Gastroesophageal sphincter (tissue), 4 donors: ENCODE measurements at regions not wholly inside any gene's neighbourhood (a gene's known extent, or its start where the extent isn't known, plus 50 kb on each side); places are given as distances from the start of the nearest gene placed in this dataset.

Experiments
- ATAC-seq: fragments of 150-250 bp; one replicate; pipeline ENCODE4 v1.9.1; 2016; ENCODE audit warnings: mild to moderate bottlenecking, moderate library complexity
- H3K27ac ChIP-seq, 4 donors: fragments of 200-600 bp; sonication (generic) in 3 of 4; 1 replicate in 3 of 4; 2 replicates in 1 of 4; pipeline ENCODE4 v1.5.1; 2016 to 2019
- H3K27me3 ChIP-seq: fragments of 200-600 bp; sonication (generic); one replicate; pipeline ENCODE4 v1.5.1; 2019
- H3K36me3 ChIP-seq, 2 donors: fragments of 200-600 bp; sonication (generic); one replicate each; pipeline ENCODE4 v1.5.1; 2019; ENCODE audit warnings: control low read depth in 1 of 2
- H3K4me1 ChIP-seq, 3 donors: fragments of 200-600 bp; sonication (generic); 1 replicate in 2 of 3; 2 replicates in 1 of 3; pipeline ENCODE4 v1.5.1; 2016 to 2019; ENCODE audit warnings: control low read depth in 2 of 3
- H3K4me3 ChIP-seq, 2 donors: fragments of 200-600 bp; sonication (generic); one replicate each; pipeline ENCODE4 v1.5.1; 2019; ENCODE audit warnings: mild to moderate bottlenecking in 1 of 2, moderate library complexity in 1 of 2
- H3K9me3 ChIP-seq, 3 donors: fragments of 200-600 bp; sonication (generic); one replicate each; pipeline ENCODE4 v1.5.1; 2017 to 2019; ENCODE audit warnings: control low read depth in 2 of 3
- EP300 ChIP-seq: sonication (generic); formaldehyde crosslinking; IDR thresholded peaks from one replicate; pipeline ENCODE4 v1.6.1; 2017; ENCODE audit warnings: antibody characterized with exemption, mild to moderate bottlenecking
- POLR2A ChIP-seq, 2 donors: fragments of 450-650 bp; IDR thresholded peaks; one replicate each; pipeline ENCODE4 v1.6.1; 2017; ENCODE audit warnings: antibody characterized with exemption in 2 of 2, mild to moderate bottlenecking in 2 of 2, moderate library complexity in 1 of 2
- POLR2AphosphoS5 ChIP-seq: sonication (generic); formaldehyde crosslinking; IDR thresholded peaks from one replicate; pipeline ENCODE4 v1.6.1; 2017; ENCODE audit warnings: antibody characterized with exemption
- WGBS, 2 donors: methylation state at CpG; one replicate each; pipeline ENCODE4 v1.1.5; 2018; ENCODE audit warnings: low coverage in 1 of 2; 5-methylcytosine and 5-hydroxymethylcytosine counted together
- TF ChIP-seq, protein P1 (sequence below), 4 experiments: fragments of 200-600 bp in 2 of 4; fragments of 450-650 bp in 2 of 4; sonication (generic) in 1 of 4; IDR thresholded peaks; one replicate each; pipeline ENCODE4 v1.5.1; 2017 to 2019; ENCODE audit warnings: antibody characterized with exemption in 4 of 4, mild to moderate bottlenecking in 2 of 4, moderate library complexity in 2 of 4

DNA sequence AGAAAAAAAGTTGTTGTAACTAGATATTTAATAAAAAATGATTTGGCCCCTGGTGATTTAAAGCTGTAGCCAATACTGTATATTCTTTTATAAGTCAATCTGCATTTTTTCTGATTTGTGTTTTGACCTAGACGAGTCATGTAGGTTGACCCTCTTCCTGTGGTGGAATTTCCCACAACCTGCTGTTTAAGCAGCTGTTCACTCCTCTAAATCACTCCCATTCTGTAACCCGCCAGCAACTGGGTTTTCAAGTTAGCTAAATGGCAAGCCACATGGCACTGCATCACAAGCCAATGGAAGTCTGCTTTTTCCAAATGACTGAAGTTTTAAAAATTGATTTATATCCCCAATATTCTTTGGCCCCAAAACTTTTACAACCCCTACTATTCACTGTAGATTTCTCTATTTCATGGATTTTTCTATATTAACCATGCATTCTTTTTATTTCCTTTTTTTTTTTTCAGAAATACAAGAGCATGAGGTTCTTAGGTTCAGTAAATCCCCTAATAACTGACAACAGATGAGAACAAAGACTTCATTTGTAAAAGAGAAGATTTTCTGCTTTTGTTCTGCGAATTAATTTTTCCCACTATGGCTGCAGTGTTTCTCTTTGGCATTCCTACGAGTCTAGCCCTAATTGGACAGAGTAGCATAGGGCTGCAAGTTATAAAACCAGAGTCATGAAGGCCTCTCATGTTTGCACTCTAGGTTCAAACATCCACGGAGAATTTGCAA lies 184.5 kb upstream of the TLE4 start:
- Histone ChIP-seq H3K27me3 (no peaks in the 10 kb centered on the region), H3K36me3 (no peaks in the 10 kb centered on the region), H3K4me3 (no peak overlapping the region), H3K9me3 (no peaks in the 10 kb centered on the region), H3K27ac (no peak overlapping the region), H3K4me1 (no peaks in the 10 kb centered on the region)
- 66 to 69% methylated on average over 2 to 5 of the region's 5 CpGs for WGBS, 2 donors
- TF ChIP-seq EP300 (no peak), POLR2AphosphoS5 (no peak), POLR2A (IDR thresholded peaks at IDR 0.05) (no peak)
- TF ChIP-seq, protein P1, sequence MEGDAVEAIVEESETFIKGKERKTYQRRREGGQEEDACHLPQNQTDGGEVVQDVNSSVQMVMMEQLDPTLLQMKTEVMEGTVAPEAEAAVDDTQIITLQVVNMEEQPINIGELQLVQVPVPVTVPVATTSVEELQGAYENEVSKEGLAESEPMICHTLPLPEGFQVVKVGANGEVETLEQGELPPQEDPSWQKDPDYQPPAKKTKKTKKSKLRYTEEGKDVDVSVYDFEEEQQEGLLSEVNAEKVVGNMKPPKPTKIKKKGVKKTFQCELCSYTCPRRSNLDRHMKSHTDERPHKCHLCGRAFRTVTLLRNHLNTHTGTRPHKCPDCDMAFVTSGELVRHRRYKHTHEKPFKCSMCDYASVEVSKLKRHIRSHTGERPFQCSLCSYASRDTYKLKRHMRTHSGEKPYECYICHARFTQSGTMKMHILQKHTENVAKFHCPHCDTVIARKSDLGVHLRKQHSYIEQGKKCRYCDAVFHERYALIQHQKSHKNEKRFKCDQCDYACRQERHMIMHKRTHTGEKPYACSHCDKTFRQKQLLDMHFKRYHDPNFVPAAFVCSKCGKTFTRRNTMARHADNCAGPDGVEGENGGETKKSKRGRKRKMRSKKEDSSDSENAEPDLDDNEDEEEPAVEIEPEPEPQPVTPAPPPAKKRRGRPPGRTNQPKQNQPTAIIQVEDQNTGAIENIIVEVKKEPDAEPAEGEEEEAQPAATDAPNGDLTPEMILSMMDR (IDR thresholded peaks at IDR 0.05), result no peak
- no peak for ATAC-seq

DNA sequence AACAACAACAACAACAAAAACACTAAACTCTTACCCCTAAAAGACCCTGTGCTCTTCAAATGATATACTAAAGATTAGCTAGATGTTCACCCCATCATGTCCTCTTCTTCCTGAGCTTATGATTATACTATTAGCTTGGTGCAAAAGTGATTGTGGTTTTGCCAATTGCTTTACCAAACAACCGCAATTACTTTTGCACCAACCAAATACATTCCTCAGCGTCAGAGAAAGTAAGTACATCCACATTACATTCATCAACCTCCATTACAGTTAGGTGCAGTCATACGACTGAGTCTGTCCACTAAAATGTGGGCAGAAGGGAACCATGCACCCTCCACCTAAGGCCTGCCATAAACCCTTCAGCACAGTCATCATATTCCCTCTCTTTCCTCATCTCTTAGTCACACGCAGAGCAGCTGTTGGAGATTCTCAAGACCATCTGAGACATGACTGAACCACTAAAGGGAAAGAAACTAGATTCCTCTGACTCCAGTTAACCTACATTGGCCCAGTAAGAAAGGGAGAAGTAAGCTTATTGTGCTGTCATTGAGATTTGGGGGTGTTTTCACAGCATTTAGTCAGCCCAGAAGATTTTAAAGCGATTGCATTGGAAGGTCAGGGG lies 181.6 kb upstream of the TLE4 start:
- Histone ChIP-seq H3K4me3 (no peak overlapping the region), H3K27me3 (no peaks in the 10 kb centered on the region), H3K27ac (no peak overlapping the region), H3K4me1 (no peaks in the 10 kb centered on the region), H3K9me3 (no peaks in the 10 kb centered on the region), H3K36me3 (no peaks in the 10 kb centered on the region)
- TF ChIP-seq POLR2AphosphoS5 (no peak), EP300 (no peak), POLR2A (IDR thresholded peaks at IDR 0.05) (no peak)
- TF ChIP-seq, protein P1 (IDR thresholded peaks at IDR 0.05), result no peak
- WGBS, 2 donors, result 85% methylated on average over 5 of the region's 5 CpGs
- no peak for ATAC-seq

DNA sequence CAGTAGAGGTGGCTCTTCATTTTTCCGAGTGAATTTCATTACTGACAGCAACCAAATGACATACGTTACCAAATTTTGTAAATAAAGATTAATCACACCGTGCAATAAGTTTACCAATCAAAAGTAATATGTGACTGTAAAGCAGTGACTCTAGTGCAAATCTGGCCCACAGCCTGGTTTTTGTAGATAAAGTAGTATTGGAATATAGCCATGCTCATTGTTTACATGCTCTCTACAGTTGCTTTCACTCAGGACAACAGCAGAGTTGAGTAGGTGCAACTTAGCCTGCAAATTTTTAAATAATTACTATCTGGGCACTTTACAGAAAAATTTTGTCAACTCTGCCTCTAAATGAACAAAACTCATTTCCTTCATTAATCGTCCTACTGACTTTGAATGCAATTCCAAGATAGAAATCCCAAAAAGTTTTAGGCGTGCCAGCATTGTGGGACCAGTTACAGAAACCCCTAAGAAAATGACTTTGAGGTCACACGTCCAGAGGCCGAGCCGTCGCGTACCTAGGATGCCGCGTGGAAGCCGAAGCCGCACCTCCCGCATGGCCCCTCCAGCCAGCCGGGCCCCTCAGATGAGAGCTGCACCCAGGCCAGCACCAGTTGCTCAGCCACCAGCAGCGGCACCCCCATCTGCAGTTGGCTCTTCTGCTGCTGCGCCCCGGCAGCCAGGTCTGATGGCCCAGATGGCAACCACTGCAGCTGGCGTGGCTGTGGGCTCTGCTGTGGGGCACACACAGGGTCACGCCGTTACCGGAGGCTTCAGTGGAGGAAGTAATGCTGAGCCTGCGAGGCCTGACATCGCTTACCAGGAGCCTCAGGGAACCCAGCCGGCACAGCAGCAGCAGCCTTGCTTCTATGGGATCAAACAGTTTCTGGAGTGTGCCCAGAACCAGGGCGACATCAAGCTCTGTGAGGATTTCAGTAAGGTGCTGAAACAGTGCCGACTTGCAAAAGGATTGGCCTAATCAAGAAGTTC lies 180.7 kb upstream of the TLE4 start:
- Histone ChIP-seq H3K4me3 (no peak overlapping the region), H3K36me3 (no peaks in the 10 kb centered on the region), H3K27ac (no peak overlapping the region), H3K9me3 (no peaks in the 10 kb centered on the region), H3K27me3 (no peaks in the 10 kb centered on the region), H3K4me1 (no peaks in the 10 kb centered on the region)
- ATAC-seq, result no peak
- TF ChIP-seq, protein P1 (IDR thresholded peaks at IDR 0.05), result no peak
- TF ChIP-seq POLR2AphosphoS5, result no peak
- TF ChIP-seq EP300, result no peak
- TF ChIP-seq POLR2A (IDR thresholded peaks at IDR 0.05), result no peak
- WGBS, 2 donors, result 67 to 85% methylated on average over 5 to 13 of the region's 28 CpGs

DNA sequence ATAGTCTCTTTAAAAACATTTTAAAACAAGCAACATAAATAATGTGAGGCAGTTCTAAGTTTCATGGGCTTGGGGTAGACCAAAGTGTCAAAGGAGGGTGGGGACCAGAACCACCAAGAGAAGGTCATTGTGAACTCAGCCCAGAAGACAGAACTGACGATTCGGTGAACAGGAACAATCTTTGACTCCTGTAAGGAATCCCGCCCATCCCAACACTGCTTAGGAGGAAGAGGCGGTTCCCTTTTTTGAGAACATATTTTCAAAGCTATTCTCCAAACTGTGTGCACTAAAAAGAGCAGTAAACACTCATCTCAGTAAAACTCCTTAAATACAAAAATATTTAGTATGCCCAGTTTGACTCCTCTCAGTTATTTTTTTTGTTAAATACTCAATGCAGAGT lies 176.5 kb upstream of the TLE4 start:
- WGBS, 2 donors, result 66 to 70% methylated on average over 4 of the region's 4 CpGs

More for the DNA sequence above, 176.5 kb upstream of the TLE4 start:
- Histone ChIP-seq H3K9me3 (no peaks in the 10 kb centered on the region), H3K4me1 (no peaks in the 10 kb centered on the region), H3K27me3 (no peaks in the 10 kb centered on the region), H3K36me3 (no peaks in the 10 kb centered on the region), H3K4me3 (no peak overlapping the region), H3K27ac (no peak overlapping the region)
- ATAC-seq, result no peak
- TF ChIP-seq EP300 (no peak), POLR2AphosphoS5 (no peak), POLR2A (IDR thresholded peaks at IDR 0.05) (no peak)
- TF ChIP-seq, protein P1 (IDR thresholded peaks at IDR 0.05), result no peak
